Mesenchymal stem cell (in vitro differentiated cells and primary cell): ENCODE measurements at regions not wholly inside any gene's neighbourhood (a gene's known extent, or its start where the extent isn't known, plus 50 kb on each side); places are given as distances from the start of the nearest gene placed in this dataset.

Experiments used
- DNase-seq: peaks from one replicate; pipeline ENCODE4 v3.0.0-alpha.2; 2013
- H2AFZ ChIP-seq: one replicate; pipeline ENCODE4 v1.6.1; 2013; ENCODE audit warnings: low read depth, mild to moderate bottlenecking, control low read depth, inconsistent platforms, low read length, moderate library complexity
- H2AK5ac ChIP-seq: 2 replicates; pipeline ENCODE4 v1.6.1; 2013; ENCODE audit warnings: low read length, moderate library complexity, mild to moderate bottlenecking, inconsistent platforms; ENCODE audit not compliant: severe bottlenecking
- H2BK120ac ChIP-seq: one replicate; pipeline ENCODE4 v1.6.1; 2013; ENCODE audit warnings: low read depth, mild to moderate bottlenecking, inconsistent platforms, low read length, moderate library complexity
- H2BK12ac ChIP-seq, 2 experiments: one replicate each; pipeline ENCODE4 v1.6.1; 2013; ENCODE audit warnings: inconsistent platforms in 2 of 2, low read length in 2 of 2, mild to moderate bottlenecking in 2 of 2, moderate library complexity in 2 of 2, control low read depth in 1 of 2
- H2BK15ac ChIP-seq: one replicate; pipeline ENCODE4 v1.6.1; 2013; ENCODE audit warnings: mild to moderate bottlenecking, low read depth, inconsistent platforms; ENCODE audit not compliant: poor library complexity, severe bottlenecking
- H2BK5ac ChIP-seq: 2 replicates; pipeline ENCODE4 v1.6.1; 2013; ENCODE audit warnings: low read depth, mild to moderate bottlenecking, low read length, control low read depth, inconsistent platforms; ENCODE audit not compliant: poor library complexity, severe bottlenecking
- H3K14ac ChIP-seq, 2 experiments: one replicate each; pipeline ENCODE4 v1.6.1; 2013; ENCODE audit warnings: inconsistent platforms in 2 of 2, low read length in 2 of 2, control low read depth in 1 of 2, mild to moderate bottlenecking in 1 of 2, moderate library complexity in 1 of 2
- H3K18ac ChIP-seq, 2 experiments: one replicate each; pipeline ENCODE4 v1.6.1; 2013; ENCODE audit warnings: inconsistent platforms in 2 of 2, low read length in 2 of 2, control low read depth in 1 of 2, low read depth in 1 of 2, mild to moderate bottlenecking in 1 of 2
- H3K23ac ChIP-seq, 2 experiments: one replicate each; pipeline ENCODE4 v1.6.1; 2013; ENCODE audit warnings: inconsistent platforms in 2 of 2, low read length in 2 of 2, mild to moderate bottlenecking in 2 of 2, moderate library complexity in 2 of 2, control low read depth in 1 of 2
- H3K27ac ChIP-seq: 2 replicates; pipeline ENCODE4 v1.5.1; 2013; ENCODE audit warnings: mild to moderate bottlenecking, moderate library complexity, low read length, control low read depth, inconsistent platforms; ENCODE audit not compliant: poor library complexity, severe bottlenecking
- H3K27me3 ChIP-seq, 2 experiments: 2 replicates each; pipeline versions ENCODE4 v1.6.1 to v1.7.0; 2013; ENCODE audit warnings: low read length in 2 of 2, mild to moderate bottlenecking in 2 of 2, moderate library complexity in 2 of 2, control low read depth in 1 of 2, inconsistent platforms in 1 of 2; ENCODE audit not compliant: control insufficient read depth in 1 of 2, insufficient read depth in 1 of 2
- H3K36me3 ChIP-seq, 2 experiments: 2 replicates each; pipeline versions ENCODE4 v1.6.1 to v1.7.0; 2013; ENCODE audit warnings: low read length in 2 of 2, control low read depth in 1 of 2, inconsistent platforms in 1 of 2, low read depth in 1 of 2, mild to moderate bottlenecking in 1 of 2; ENCODE audit not compliant: insufficient read depth in 2 of 2, control insufficient read depth in 1 of 2
- H3K4ac ChIP-seq, 2 experiments: one replicate each; pipeline ENCODE4 v1.6.1; 2013; ENCODE audit warnings: inconsistent platforms in 2 of 2, low read length in 2 of 2, mild to moderate bottlenecking in 2 of 2, moderate library complexity in 2 of 2, control low read depth in 1 of 2, low read depth in 1 of 2
- H3K4me1 ChIP-seq: 2 replicates; pipeline ENCODE4 v1.6.1; 2013; ENCODE audit warnings: low read depth, low read length, control low read depth; ENCODE audit not compliant: control insufficient read depth, insufficient read depth
- H3K4me2 ChIP-seq: 2 replicates; pipeline ENCODE4 v1.6.1; 2013; ENCODE audit warnings: low read length, mild to moderate bottlenecking, inconsistent platforms; ENCODE audit not compliant: poor library complexity, severe bottlenecking
- H3K4me3 ChIP-seq, 2 experiments: 2 replicates each; pipeline versions ENCODE4 v1.5.1 to v1.7.0; 2013; ENCODE audit warnings: low read length in 2 of 2, mild to moderate bottlenecking in 2 of 2, control low read depth in 1 of 2, low read depth in 1 of 2; ENCODE audit not compliant: insufficient read depth in 1 of 2
- H3K79me1 ChIP-seq: replicated peaks from 2 replicates; pipeline ENCODE4 v1.6.1; 2013; ENCODE audit warnings: mild to moderate bottlenecking, control low read depth, low read length, inconsistent platforms; ENCODE audit not compliant: poor library complexity, severe bottlenecking
- H3K9ac ChIP-seq: 2 replicates; pipeline ENCODE4 v1.7.0; 2013; ENCODE audit warnings: mild to moderate bottlenecking, low read length, moderate library complexity
- H3K9me3 ChIP-seq: 2 replicates; pipeline ENCODE4 v1.7.0; 2013; ENCODE audit warnings: mild to moderate bottlenecking, low read length; ENCODE audit not compliant: control insufficient read depth
- H4K8ac ChIP-seq: one replicate; pipeline ENCODE4 v1.6.1; 2013; ENCODE audit warnings: inconsistent platforms, mild to moderate bottlenecking, low read length, moderate library complexity
- H4K91ac ChIP-seq: one replicate; pipeline ENCODE4 v1.6.1; 2013; ENCODE audit warnings: mild to moderate bottlenecking, low read length, inconsistent platforms
- WGBS: methylation state at CpG from one replicate; pipeline ENCODE4 v1.1.7; 2013; ENCODE audit warnings: mixed read lengths; 5-methylcytosine and 5-hydroxymethylcytosine counted together

DNA sequence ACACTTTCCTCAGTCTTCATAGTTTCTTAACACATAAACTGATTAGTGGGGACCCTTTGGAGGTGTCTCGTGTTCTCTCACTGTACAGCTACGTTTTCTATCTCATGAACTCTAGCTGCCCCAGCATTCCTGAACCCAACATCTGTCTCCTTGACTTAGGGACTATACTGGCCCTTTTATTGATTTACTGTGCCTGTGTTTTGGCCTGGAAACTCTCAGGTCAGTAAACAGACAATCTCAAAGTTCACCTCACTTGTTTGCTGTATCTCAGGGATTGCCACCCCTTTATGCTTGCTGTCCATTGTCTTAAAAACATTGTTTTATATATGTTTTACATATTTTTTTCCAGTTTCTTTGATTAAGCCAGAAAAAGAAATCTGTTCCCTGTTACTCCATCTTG is 222.8 kb downstream of the FAM170A start:
- Histone ChIP-seq H3K4me2 (no peak overlapping the region), H2BK15ac (no peak overlapping the region), H3K4me1 (no peaks in the 10 kb centered on the region), H4K91ac (no peak overlapping the region), H2AK5ac (no peak overlapping the region), H3K9ac (no peak overlapping the region), H2AFZ (no peak overlapping the region), H3K18ac (no peak overlapping the region), H4K8ac (no peak overlapping the region), H3K27me3 (no peaks in the 10 kb centered on the region), H3K9me3 (peaks cover 7% of the 10 kb centered on the region), H2BK120ac (no peak overlapping the region), H3K23ac (no peak overlapping the region), H2BK5ac (no peak overlapping the region), H3K27ac (no peak overlapping the region), H3K79me1 (no peaks in the 10 kb centered on the region), H2BK12ac (no peak overlapping the region), H3K14ac (no peak overlapping the region), H3K4ac (no peak overlapping the region), H3K4me3 (no peak overlapping the region), H3K36me3 (no peaks in the 10 kb centered on the region)
- DNase-seq: no peak
- 57% methylated on average over 2 of the region's 2 CpGs for WGBS

DNA sequence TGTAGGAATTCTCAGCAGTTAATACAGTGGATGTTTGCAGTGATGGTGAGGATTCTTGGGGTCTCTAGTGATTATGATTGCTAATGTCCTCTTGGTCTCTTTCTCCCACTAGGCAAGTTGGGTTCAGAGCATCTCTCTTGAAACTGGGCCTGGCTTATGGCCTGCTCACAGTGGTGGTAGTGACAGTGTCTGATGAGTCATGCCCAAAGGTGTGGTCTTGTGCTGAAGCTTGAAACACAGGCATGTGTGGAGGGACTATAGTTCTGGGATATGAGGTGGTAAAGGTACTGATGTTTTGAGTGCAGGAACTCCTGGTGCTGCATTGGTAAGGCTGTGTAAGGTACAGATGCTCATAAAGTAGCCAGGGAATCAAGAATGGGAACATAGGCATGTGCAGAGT is 231.1 kb downstream of the FAM170A start:
- Histone ChIP-seq H2BK15ac (no peak overlapping the region), H3K14ac (no peak overlapping the region), H3K36me3 (no peaks in the 10 kb centered on the region), H3K27me3 (no peaks in the 10 kb centered on the region), H2AFZ (no peak overlapping the region), H2BK5ac (no peak overlapping the region), H3K9me3 (no peaks in the 10 kb centered on the region), H3K9ac (no peak overlapping the region), H3K27ac (no peak overlapping the region), H3K4me2 (no peak overlapping the region), H3K23ac (no peak overlapping the region), H4K8ac (no peak overlapping the region), H3K4ac (no peak overlapping the region), H2AK5ac (no peak overlapping the region), H3K18ac (no peak overlapping the region), H3K79me1 (no peaks in the 10 kb centered on the region), H2BK120ac (no peak overlapping the region), H3K4me1 (no peaks in the 10 kb centered on the region), H3K4me3 (no peak overlapping the region), H4K91ac (no peak overlapping the region), H2BK12ac (no peak overlapping the region)
- no peak for DNase-seq

DNA sequence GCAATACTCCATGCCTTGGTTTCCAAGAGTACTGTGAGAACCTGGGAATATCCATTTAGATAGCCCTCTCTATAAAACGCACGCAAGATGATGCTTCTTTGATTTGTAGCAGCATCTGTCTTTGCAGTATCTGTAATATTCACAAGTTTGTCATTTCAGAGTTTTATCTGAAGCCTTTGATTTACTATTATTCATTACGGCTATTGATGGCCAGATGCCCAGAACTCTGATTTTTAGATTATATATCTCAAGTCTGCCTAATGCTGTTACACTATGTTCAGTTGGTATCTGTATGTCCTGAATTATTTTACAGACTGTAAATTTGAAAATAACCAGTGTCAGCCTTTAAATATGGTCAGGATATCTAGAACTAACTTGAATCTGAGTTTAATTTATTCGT is 233.3 kb downstream of the FAM170A start:
- Histone ChIP-seq H3K23ac (no peak overlapping the region), H4K8ac (no peak overlapping the region), H2AK5ac (no peak overlapping the region), H2BK5ac (no peak overlapping the region), H3K36me3 (no peaks in the 10 kb centered on the region), H2BK12ac (no peak overlapping the region), H3K79me1 (no peaks in the 10 kb centered on the region), H3K4ac (no peak overlapping the region), H2BK120ac (no peak overlapping the region), H3K9me3 (no peaks in the 10 kb centered on the region), H3K18ac (no peak overlapping the region), H3K4me2 (no peak overlapping the region), H3K27me3 (no peaks in the 10 kb centered on the region), H3K27ac (no peak overlapping the region), H3K9ac (no peak overlapping the region), H3K14ac (no peak overlapping the region), H3K4me1 (no peaks in the 10 kb centered on the region), H2BK15ac (no peak overlapping the region), H3K4me3 (no peak overlapping the region), H2AFZ (no peak overlapping the region), H4K91ac (no peak overlapping the region)
- no peak for DNase-seq
- 97% methylated on average over 3 of the region's 4 CpGs for WGBS

DNA sequence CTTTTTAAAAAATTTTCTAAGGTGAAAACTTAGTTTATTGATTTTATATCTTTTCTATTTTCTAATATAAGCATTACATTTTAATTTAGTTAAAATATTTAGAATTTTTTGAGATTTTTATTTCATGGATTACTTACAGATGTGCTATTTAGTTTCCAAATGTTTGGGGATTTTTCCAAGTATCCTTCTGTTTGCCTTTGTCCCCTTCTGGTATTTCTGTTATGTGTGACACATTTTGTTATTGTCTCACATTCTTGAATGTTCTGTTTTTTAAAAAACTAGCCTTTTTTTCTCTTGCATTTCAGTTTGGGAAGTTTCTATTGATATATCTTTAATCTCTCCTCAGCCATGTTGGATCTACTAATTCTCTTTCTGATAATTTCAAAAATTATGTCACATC is 234.9 kb downstream of the FAM170A start:
- no peak overlapping the region for H3K4me2 ChIP-seq
- no peak overlapping the region for H2BK120ac ChIP-seq
- H3K4me3 ChIP-seq: no peak overlapping the region
- H2BK15ac ChIP-seq: no peak overlapping the region
- H3K27me3 ChIP-seq: no peaks in the 10 kb centered on the region
- no peaks in the 10 kb centered on the region for H3K79me1 ChIP-seq
- H3K14ac ChIP-seq: no peak overlapping the region
- H3K27ac ChIP-seq: no peak overlapping the region
- no peak for DNase-seq
- no peak overlapping the region for H2AK5ac ChIP-seq
- H2BK5ac ChIP-seq: no peak overlapping the region
- no peak overlapping the region for H2BK12ac ChIP-seq
- no peaks in the 10 kb centered on the region for H3K36me3 ChIP-seq
- no peaks in the 10 kb centered on the region for H3K4me1 ChIP-seq
- no peak overlapping the region for H3K9ac ChIP-seq
- no peak overlapping the region for H3K18ac ChIP-seq
- H3K4ac ChIP-seq: no peak overlapping the region
- no peak overlapping the region for H2AFZ ChIP-seq
- no peaks in the 10 kb centered on the region for H3K9me3 ChIP-seq
- H3K23ac ChIP-seq: no peak overlapping the region
- H4K8ac ChIP-seq: no peak overlapping the region
- no peak overlapping the region for H4K91ac ChIP-seq
